Body of pancreas (tissue), 4 donors: ENCODE measurements at regions not wholly inside any gene's neighbourhood (a gene's known extent, or its start where the extent isn't known, plus 50 kb on each side); places are given as distances from the start of the nearest gene placed in this dataset.

Experiments
- CTCF ChIP-seq, 7 experiments: fragments of 450-650 bp in 4 of 7; fragments of 200-600 bp in 3 of 7; sonication (generic) in 3 of 7; IDR thresholded peaks; one replicate each; pipeline ENCODE4 v1.5.1; 2016 to 2019; ENCODE audit warnings: antibody characterized with exemption in 7 of 7
- POLR2A ChIP-seq, 3 donors: fragments of 450-650 bp; IDR thresholded peaks; one replicate each; pipeline ENCODE4 v1.6.1; 2016; ENCODE audit warnings: antibody characterized with exemption in 3 of 3, mild to moderate bottlenecking in 2 of 3

DNA sequence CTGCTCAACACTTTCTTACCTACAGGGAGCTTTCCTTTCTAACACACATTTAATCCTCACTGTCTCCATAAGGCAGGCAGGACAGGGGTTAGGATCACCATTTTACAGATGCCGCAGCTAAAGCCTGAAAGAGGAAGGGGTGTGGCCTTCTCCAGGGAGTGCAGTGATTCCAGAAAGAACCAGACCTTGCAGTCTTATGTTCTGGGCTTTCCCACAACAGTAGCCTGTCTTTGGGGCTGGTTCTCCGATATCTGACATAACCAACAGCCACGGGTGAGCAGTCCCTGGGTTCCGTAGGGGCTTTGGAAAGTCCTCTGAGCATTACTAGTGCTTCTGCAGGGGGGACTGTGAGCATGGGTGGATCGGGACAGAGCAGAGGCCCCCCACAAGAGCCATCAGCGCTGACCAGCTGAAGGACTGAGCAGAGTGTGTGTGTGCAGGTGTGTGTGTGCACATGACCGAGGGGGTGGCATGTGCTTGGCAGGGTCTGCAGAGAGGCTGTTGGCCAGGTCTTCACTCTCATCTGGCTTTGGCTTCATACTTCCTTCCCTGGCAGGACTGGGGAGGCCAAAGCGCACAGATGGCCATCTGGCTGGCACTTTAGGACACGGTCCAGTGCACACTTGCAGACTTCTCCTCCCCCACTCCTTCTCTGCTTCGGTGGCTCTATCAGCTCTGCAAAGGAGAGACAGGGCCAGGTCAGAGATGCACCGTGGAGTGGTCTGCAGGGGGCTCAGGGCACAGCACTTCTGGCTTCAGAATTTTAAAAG, 400.3 kb downstream of the RPS24 start:
- TF ChIP-seq CTCF (IDR thresholded peaks at IDR 0.05) (no peak), POLR2A (IDR thresholded peaks at IDR 0.05) (no peak)
